ENCODE measurements at regions not wholly inside any gene's neighbourhood (a gene's known extent, or its start where the extent isn't known, plus 50 kb on each side); places are given as distances from the start of the nearest gene placed in this dataset.

GRCh38 chr13:63954683-63955082 lies 2539.0 kb upstream of the PCDH20 start:
- no peak for DNase-seq (ENCODE audit: low spot score)

DNA sequence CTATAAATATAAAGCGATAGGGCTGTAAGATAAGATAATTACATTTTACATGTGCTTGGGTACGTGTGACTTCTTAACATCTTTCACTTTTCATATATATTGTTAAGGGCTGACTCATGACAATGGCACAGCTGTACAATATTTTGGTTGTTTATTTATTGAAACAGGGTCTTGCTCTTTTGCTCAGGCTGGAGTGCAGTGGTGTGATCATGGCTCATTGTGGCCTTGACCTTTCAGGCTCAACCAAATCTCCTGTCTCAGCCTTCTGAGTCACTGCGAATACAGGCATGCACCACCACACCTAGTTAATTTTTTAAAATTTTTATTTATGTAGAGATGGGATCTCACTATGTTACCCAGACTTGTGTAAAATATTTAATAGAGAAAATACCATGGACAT lies 2532.4 kb upstream of the PCDH20 start:
- no peak for DNase-seq (ENCODE audit: low spot score)

GRCh38 chr13:63944911-63945310 lies 2529.3 kb upstream of the PCDH20 start:
- DNase-seq (ENCODE audit: low spot score) = no peak

DNA sequence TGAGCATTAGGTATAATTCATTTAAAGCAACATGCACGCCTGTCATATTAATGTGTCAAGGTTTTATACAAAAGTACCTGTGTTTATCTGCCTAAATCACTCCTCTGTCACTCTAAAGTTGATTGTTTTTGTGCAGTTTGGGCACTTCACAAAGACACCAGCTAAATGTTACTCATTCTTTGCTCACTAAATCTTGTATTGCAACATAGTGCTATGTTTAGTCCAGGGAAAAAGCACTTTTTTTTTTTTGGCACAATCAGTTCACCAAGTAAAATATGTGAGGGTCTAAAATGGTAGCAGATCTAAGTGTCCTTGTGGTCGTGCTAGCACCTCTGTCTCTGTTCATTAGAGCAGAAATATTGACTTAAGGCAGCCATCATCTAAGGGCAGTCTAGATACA lies 2526.7 kb upstream of the PCDH20 start:
- no peak for DNase-seq (ENCODE audit: low spot score)

GRCh38 chr13:63938851-63939250 lies 2523.2 kb upstream of the PCDH20 start:
- DNase-seq (ENCODE audit: low spot score) = no peak

DNA sequence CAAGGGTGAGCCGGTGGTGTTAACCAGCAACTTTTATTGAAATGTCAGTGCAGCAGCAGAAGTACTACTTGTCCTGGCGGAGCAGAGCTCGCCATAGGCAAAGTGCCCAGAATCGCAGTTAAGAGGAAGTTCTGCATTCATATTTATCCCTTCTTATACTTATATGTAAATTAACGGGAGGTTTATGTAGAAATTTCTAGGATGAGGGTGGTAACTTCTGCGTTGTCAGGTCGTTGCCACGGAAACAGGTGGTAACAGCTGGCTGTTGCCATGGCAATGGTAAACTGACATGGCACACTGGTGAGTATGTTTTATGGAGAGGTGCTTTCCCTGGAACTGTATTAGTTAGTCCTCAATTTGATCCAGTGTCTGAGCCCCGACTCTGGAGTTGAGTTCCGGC lies 2494.9 kb upstream of the PCDH20 start:
- no peak for DNase-seq (ENCODE audit: low spot score)

DNA sequence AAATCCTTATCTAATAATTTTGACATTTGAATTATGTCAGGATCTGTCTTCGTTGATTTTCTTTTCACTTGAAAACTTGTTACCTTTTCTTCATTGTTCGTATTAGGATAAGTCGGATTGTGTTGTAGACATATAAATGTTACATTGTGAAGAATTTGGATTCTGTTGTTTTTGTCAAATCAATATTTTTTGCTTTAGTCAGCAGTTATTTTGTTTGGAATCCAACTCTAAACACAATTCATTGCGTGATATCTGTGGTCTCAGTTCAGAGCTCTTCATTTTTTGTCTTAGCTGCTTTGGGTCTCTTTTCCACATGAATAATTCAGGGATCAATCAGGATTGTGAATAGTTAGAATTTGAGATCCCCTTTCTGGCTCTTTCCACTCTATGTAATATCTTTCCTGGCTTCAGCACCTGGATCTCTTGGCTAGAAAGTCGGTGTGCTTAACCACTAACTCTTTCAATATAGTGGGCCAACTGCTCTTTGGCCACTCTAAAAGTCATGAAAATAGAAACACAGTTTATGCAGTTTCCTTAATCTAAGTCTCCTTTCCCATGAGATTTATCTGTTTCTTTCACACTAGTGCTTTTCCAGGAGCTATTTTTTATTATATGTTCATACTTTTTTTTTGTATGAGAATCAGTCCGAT lies 2494.2 kb upstream of the PCDH20 start:
- DNase-seq (ENCODE audit: low spot score) = no peak

- DNase-seq (ENCODE audit: low spot score) = no peak
These were observed 2486.5 kb upstream of the PCDH20 start for GRCh38 chr13:63902141-63902540.

DNA sequence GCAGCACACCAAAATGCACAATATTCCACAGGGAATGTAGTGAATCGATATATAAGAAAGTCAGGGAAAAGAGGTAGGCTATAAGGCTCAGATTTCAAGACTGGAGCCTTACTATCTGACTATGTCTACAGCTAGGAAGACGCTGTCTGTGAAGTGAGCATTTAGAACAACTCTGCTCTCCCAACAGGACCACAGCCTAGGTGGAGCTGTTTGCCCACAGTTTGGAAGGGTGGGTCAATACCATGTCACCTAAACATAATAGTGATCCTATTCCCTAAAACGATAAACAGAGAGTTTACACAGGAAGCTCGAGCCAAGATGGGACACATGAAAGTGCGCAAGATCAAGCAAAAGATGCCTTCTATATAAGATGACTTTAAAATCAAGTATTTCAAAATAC lies 2486.0 kb upstream of the PCDH20 start:
- no peak for DNase-seq (ENCODE audit: low spot score)

DNA sequence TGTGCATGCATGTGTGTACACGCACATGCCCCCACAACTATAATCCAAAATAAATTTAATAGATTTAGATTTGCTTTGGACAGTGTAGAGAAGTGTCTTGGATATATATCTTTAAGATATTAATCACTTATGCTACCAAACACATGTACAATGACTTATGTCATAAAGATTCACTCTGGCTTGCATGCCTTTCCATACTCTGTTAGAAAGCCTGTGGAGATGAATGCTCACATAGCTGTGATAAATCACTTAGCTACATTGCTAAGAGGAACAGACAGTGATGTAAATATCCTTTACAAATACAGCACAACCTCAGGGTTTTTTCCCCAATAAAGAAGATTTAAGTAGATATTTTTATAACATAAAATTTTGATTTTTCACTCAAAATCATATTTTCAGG lies 2484.8 kb upstream of the PCDH20 start:
- DNase-seq (ENCODE audit: low spot score) = no peak

- no peak for DNase-seq (ENCODE audit: low spot score)
These were observed 2480.7 kb upstream of the PCDH20 start for GRCh38 chr13:63896321-63896720.

DNA sequence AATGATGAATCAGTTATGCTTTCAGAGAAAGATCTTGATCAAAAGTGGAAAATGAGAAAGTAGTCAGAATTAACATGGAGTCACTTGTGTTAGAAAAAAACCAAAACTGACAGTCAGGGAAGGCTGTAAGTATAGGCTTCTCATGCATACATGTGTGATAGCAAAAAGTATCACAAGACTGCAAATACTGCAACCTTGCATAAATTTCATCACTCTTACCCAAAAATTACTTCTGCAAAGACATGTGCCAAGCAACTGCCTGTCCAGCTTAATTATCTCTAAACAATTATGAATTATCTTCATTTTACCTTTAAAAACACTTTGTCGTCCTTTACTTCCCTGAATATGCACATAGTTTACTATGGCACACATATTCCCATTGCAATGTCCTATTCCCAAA lies 2466.4 kb upstream of the PCDH20 start:
- no peak for DNase-seq (ENCODE audit: low spot score)

DNA sequence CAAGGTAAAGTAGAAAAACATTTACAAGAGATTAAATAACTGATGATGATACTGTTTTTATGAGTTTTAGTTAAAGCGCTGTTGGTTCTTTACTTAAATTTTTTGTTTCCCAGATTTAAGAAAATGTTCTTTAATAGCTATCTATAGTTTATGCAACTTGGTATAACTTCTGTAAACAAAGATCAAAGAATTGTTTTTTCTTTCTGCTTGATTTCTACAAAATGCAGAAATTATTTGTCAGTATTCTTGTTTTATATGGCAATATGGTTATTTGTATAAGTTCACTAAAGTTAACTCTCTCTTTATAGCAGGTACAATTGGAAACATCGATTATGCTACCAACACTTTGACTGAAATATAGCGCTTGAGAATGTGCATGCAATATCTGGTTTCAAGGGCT lies 2465.1 kb upstream of the PCDH20 start:
- no peak for DNase-seq (ENCODE audit: low spot score)

DNA sequence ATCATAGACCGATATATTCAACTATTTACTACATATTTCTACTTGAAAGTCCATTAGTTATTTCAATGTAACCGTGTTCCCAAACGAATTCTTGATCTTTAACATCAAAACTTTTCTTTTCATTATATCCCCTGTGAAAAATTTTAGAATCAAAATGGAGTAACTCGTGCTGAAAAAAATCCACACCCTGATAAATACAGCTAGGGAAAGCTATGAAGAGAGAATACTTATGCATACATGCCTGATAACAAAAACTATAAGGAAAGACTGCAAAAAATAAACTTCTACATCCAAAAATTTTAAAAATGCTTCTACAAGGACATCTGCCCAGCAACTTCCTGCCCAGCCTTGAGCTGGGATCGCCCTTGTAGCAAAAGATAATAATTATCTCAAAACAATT lies 2458.3 kb upstream of the PCDH20 start:
- DNase-seq (ENCODE audit: low spot score) = no peak

GRCh38 chr13:63864171-63864902 lies 2448.7 kb upstream of the PCDH20 start:
- no peak for DNase-seq (ENCODE audit: low spot score)

DNA sequence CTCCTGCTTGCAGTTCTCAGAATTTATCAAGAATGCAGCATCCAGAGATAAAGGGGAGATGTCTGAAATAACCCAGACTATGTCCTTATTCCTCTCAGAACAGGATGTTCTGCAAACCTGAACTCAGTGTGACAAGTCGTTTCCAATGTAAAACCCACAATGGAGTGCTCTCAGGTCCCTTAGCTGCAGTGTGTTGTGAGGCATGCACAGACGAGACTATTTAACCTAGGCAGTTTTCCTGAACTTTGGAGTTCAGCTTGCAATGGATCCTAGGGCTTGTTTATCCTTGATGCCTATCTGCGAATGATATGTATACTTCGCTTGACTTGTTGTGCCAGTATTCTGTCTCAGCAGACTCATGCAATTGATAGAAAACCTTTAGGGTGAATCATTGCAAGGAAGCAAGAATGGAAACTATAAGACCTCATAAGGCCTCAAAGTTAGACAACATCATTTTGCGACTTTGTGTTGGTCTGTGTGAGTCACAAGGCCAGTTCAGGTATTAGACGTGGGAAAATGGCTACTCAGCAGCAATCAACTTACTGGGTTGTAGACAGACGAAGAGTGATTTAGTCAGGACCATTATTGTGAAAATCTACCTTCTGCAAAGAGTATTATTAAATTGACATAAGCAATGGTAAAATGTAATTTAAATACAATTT lies 2439.9 kb upstream of the PCDH20 start:
- DNase-seq (ENCODE audit: low spot score) = no peak

GRCh38 chr13:63853816-63854215 lies 2438.2 kb upstream of the PCDH20 start:
- DNase-seq (ENCODE audit: low spot score) = no peak

GRCh38 chr13:63851526-63851925 lies 2435.9 kb upstream of the PCDH20 start:
- DNase-seq (ENCODE audit: low spot score) = no peak

- no peak for DNase-seq (ENCODE audit: low spot score)
These were observed 2428.4 kb upstream of the PCDH20 start for GRCh38 chr13:63843766-63844699.

- no peak for DNase-seq (ENCODE audit: low spot score)
These were observed 2426.5 kb upstream of the PCDH20 start for GRCh38 chr13:63842102-63842501.

DNA sequence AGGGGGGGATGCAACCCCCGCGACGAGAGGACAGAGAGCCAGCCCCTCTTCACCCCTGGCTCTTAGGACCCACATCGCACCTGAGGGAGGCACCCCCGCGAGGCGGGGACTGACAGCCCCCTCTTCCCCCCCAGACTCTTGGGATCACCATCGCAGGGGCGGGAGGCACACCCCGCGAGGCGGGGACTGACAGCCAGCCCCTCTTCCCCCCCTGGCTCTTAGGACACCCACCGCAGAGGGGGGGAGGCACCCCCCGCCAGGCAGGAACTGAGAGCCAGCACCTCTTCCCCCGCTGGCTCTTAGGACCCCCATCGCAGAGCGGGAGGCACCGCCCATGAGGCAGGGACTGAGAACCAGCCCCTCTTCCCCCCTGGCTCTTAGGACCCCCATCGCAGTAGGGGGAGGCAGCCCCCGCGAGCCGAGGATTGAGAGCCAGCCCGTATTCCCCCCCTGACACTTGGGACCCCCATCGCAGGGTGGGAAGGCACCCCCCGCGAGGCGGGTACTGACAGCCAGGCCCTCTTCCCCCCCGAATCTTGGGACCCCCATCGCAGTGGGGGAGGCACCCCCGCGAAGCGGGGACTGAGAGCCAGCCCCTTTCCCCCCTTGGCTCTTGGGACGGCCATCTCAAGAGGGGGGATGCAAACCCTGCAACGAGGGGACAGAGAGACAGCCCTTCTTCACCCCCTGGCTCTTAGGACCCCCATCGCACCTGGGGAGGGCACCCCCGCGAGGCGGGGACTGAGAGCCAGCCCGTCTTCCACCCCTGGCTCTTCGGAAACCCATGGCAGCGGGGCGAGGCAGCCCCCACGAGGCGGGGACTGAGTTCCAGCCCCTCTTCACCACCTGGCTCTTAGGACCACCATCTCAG lies 2425.1 kb upstream of the PCDH20 start:
- DNase-seq (ENCODE audit: low spot score) = no peak

Measured in SW480 (cell line).